Right lobe of liver (tissue), 6 donors: ENCODE measurements at regions not wholly inside any gene's neighbourhood (a gene's known extent, or its start where the extent isn't known, plus 50 kb on each side); places are given as distances from the start of the nearest gene placed in this dataset.

Experiments used
- ATAC-seq, 4 donors: fragments of 200-7000 bp; cut with Tn5 transposase; one replicate each; pipeline ENCODE4 v1.9.1; 2020; ENCODE audit warnings: mild to moderate bottlenecking in 4 of 4, moderate library complexity in 4 of 4
- DNase-seq, 3 donors: peaks; one replicate each; pipeline ENCODE4 v3.0.0-alpha.2; 2020
- H3K27ac ChIP-seq, 3 donors: fragments of 200-600 bp; one replicate each; pipeline ENCODE4 v1.8.0; 2022
- H3K27me3 ChIP-seq, 2 donors: fragments of 200-600 bp; one replicate each; pipeline ENCODE4 v1.8.0; 2022
- H3K36me3 ChIP-seq, 4 donors: fragments of 200-600 bp; sonication (generic) in 1 of 4; one replicate each; pipeline versions ENCODE4 v1.5.1 to v1.8.0; 2017 to 2022; ENCODE audit warnings: control low read depth in 1 of 4
- H3K4me1 ChIP-seq, 4 donors: fragments of 200-600 bp; sonication (generic) in 1 of 4; one replicate each; pipeline versions ENCODE4 v1.5.1 to v1.8.0; 2017 to 2022; ENCODE audit warnings: control low read depth in 1 of 4
- H3K4me3 ChIP-seq, 3 donors: fragments of 200-600 bp; one replicate each; pipeline ENCODE4 v1.8.0; 2022
- H3K9me3 ChIP-seq, 4 donors: fragments of 200-600 bp; sonication (generic) in 1 of 4; one replicate each; pipeline versions ENCODE4 v1.5.1 to v1.8.0; 2017 to 2022; ENCODE audit warnings: control low read depth in 1 of 4
- POLR2A ChIP-seq: fragments of 450-650 bp; IDR thresholded peaks from one replicate; pipeline ENCODE4 v1.6.1; 2017; ENCODE audit warnings: antibody characterized with exemption, mild to moderate bottlenecking
- WGBS: methylation state at CpG from one replicate; pipeline ENCODE4 v1.1.6; 2018; ENCODE audit warnings: low coverage, low lambda C conversion rate; ENCODE audit not compliant: insufficient coverage; ENCODE audit errors: missing lambda C conversion rate; 5-methylcytosine and 5-hydroxymethylcytosine counted together
- intact Hi-C, 2 donors: fragments of 100-400 bp; cut with DNase I; formaldehyde crosslinking; loops; one replicate each; pipeline versions ENCODE4 v1.11.2 to v1.14.1; 2022
- TF ChIP-seq, protein P1 (sequence below), 4 donors: fragments of 200-600 bp in 3 of 4; fragments of 450-650 bp in 1 of 4; IDR thresholded peaks; one replicate each; pipeline versions ENCODE4 v1.5.1 to v1.8.0; 2016 to 2022; ENCODE audit warnings: antibody characterized with exemption in 4 of 4, mild to moderate bottlenecking in 2 of 4
- donor health status: DM: no; HTN: yes; CAD: no.
- donor health status: DM: no; HTN: no; CAD: no.
- donor health status: DM: no; HTN: no; CAD: no.
- donor health status: DM: no; HTN: yes; CAD: no.
- donor health status: DM: no; HTN: yes; CAD: no.

DNA sequence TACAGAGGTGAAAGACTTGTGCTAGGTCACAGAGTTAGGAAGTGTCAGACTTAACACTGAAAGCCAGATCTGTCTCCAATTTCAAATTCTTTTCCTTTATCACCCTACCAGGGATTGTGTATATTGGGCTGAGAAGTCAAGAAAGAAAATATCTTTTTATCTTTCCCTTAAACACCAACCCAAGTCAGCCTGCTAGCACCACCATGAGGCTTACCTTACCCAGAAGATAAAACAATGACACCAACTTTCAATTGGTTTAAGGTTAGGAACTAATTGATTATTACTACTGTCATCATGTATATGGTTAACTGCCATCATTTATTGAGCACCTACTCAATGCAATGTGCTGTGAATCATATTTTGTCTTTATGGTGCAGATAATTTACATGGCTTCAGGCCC, 178.9 kb upstream of the FOXD3 start:
- H3K9me3 ChIP-seq: no peaks in the 10 kb centered on the region
- ATAC-seq (no peak), DNase-seq (no peak)
- no peak overlapping the region for H3K4me3 ChIP-seq
- no peak overlapping the region for H3K27ac ChIP-seq
- H3K27me3 ChIP-seq: no peaks in the 10 kb centered on the region
- intact Hi-C loops: no loop called here
- H3K36me3 ChIP-seq: no peaks in the 10 kb centered on the region
- TF ChIP-seq POLR2A: no peak
- TF ChIP-seq, protein P1, sequence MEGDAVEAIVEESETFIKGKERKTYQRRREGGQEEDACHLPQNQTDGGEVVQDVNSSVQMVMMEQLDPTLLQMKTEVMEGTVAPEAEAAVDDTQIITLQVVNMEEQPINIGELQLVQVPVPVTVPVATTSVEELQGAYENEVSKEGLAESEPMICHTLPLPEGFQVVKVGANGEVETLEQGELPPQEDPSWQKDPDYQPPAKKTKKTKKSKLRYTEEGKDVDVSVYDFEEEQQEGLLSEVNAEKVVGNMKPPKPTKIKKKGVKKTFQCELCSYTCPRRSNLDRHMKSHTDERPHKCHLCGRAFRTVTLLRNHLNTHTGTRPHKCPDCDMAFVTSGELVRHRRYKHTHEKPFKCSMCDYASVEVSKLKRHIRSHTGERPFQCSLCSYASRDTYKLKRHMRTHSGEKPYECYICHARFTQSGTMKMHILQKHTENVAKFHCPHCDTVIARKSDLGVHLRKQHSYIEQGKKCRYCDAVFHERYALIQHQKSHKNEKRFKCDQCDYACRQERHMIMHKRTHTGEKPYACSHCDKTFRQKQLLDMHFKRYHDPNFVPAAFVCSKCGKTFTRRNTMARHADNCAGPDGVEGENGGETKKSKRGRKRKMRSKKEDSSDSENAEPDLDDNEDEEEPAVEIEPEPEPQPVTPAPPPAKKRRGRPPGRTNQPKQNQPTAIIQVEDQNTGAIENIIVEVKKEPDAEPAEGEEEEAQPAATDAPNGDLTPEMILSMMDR (IDR thresholded peaks at IDR 0.05): no peak
- H3K4me1 ChIP-seq: no peaks in the 10 kb centered on the region

GRCh38 chr1:63147783-63148182, 174.6 kb upstream of the FOXD3 start:
- no peaks in the 10 kb centered on the region for H3K36me3 ChIP-seq
- WGBS: 93% methylated on average over 2 of the region's 3 CpGs
- peaks cover 0 to 5% of the 10 kb centered on the region in 2 donors for H3K27me3 ChIP-seq
- intact Hi-C loops: no loop called here
- ATAC-seq (no peak), DNase-seq (no peak)
- no peaks in the 10 kb centered on the region for H3K9me3 ChIP-seq
- H3K27ac ChIP-seq: no peak overlapping the region
- TF ChIP-seq, protein P1 (IDR thresholded peaks at IDR 0.05): no peak
- no peak for TF ChIP-seq POLR2A
- no peaks in the 10 kb centered on the region for H3K4me1 ChIP-seq
- H3K4me3 ChIP-seq: no peak overlapping the region

DNA sequence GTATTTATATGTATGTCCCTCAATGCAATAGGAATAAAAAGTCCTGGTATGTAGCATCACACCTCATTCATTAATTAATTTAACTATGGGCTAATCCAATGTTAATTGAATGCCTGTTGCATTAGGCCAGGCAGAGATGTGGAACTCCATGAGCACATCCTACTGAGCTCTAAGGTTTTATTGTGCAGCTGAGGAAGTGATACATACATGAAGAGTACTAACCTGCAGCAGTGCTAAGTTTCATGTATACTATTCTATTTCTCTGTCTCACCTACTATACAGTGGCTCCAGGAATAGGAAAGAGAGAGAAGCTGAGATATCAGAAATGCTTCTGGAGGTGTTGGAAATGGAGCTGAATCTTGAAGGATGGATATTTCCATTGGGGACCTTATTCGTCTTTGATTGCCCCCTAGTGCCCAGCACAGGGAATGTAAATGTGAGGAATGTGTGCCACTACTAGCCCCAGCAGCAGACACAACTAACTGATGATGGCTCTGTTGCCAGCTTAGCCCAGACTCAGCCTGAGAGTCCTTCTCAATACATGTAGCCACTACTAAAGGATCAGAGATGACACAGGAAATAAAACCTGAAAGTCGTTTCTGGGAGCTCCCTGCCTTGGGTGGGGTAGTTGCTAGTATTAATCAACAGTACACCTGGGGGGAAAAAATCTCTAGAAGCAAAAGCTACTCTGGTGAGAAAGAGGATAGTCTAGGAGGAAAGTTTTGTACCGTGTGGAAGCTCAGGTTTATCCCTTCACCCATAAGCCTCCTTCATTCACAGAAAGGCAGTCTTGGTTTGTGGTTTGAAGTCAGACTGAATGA, 173.3 kb upstream of the FOXD3 start:
- intact Hi-C loops: no loop called here
- peaks cover 0 to 5% of the 10 kb centered on the region in 2 donors for H3K27me3 ChIP-seq
- no peak overlapping the region for H3K4me3 ChIP-seq
- 8% methylated on average over 3 of the region's 3 CpGs for WGBS
- no peaks in the 10 kb centered on the region for H3K9me3 ChIP-seq
- H3K4me1 ChIP-seq: no peaks in the 10 kb centered on the region
- H3K36me3 ChIP-seq: no peaks in the 10 kb centered on the region
- ATAC-seq: peak; percentile 86 to 93 (median 90)
- DNase-seq: peak in 2 of 3 donors; percentile 21 to 56
- no peak for TF ChIP-seq POLR2A
- TF ChIP-seq, protein P1 (IDR thresholded peaks at IDR 0.05): peak; percentile 58 to 73 (median 62)
- H3K27ac ChIP-seq: no peak overlapping the region

GRCh38 chr1:63152572-63152971, 169.8 kb upstream of the FOXD3 start:
- no peak for TF ChIP-seq POLR2A
- TF ChIP-seq, protein P1 (IDR thresholded peaks at IDR 0.05): no peak
- Histone ChIP-seq H3K9me3 (no peaks in the 10 kb centered on the region), H3K36me3 (no peaks in the 10 kb centered on the region), H3K27ac (no peak overlapping the region), H3K4me1 (no peaks in the 10 kb centered on the region), H3K27me3 (peaks cover 0 to 5% of the 10 kb centered on the region in 2 donors), H3K4me3 (no peak overlapping the region)
- no peak for ATAC-seq
- DNase-seq: no peak
- 29% methylated on average over 3 of the region's 3 CpGs for WGBS
- intact Hi-C loops: no loop called here
